H1 (cell line): ENCODE measurements at regions not wholly inside any gene's neighbourhood (a gene's known extent, or its start where the extent isn't known, plus 50 kb on each side); places are given as distances from the start of the nearest gene placed in this dataset.

Source experiments
- CTCF ChIA-PET: fragments of 300-600 bp; sonication (Branson Sonifier 250); formaldehyde crosslinking; loops from one replicate; lab custom pipeline; 2021; ENCODE audit not compliant: partially characterized antibody; lab: Charles Lee
- POLR2A ChIA-PET: fragments of 300-600 bp; sonication (Branson Sonifier 250); formaldehyde crosslinking; loops from one replicate; lab custom pipeline; 2021; ENCODE audit warnings: inconsistent platforms; ENCODE audit not compliant: partially characterized antibody; lab: Charles Lee
- DNase-seq, 2 experiments: peaks; one replicate each; pipeline versions ENCODE4 v3.0.0 to v3.0.0-alpha.2; 2010 to 2022; ENCODE audit warnings: low spot score in 2 of 2, low read depth in 1 of 2, mixed read lengths in 1 of 2
- FAIRE-seq: peaks from 2 replicates; lab custom pipeline; 2011; peaks lifted over from hg19 to GRCh38; lab: Jason Lieb, UNC
- H2AFZ ChIP-seq: 2 replicates; pipeline ENCODE4 v1.8.1; 2012; ENCODE audit warnings: low read length, inconsistent platforms
- H2AK5ac ChIP-seq: 2 replicates; pipeline ENCODE4 v1.6.1; 2013; ENCODE audit warnings: low read depth, low read length
- H2BK120ac ChIP-seq: replicated peaks from 2 replicates; pipeline ENCODE3; 2013; ENCODE audit warnings: low read depth, low read length, inconsistent platforms
- H2BK12ac ChIP-seq: 2 replicates; pipeline ENCODE4 v1.6.1; 2013; ENCODE audit warnings: low read depth, low read length
- H2BK15ac ChIP-seq: 2 replicates; pipeline ENCODE4 v1.6.1; 2013; ENCODE audit warnings: low read length
- H2BK20ac ChIP-seq: 2 replicates; pipeline ENCODE4 v1.6.1; 2013; ENCODE audit warnings: low read length
- H2BK5ac ChIP-seq: 2 replicates; pipeline ENCODE4 v1.6.1; 2013; ENCODE audit warnings: low read depth, low read length
- H3K14ac ChIP-seq: 2 replicates; pipeline ENCODE4 v1.6.1; 2013; ENCODE audit warnings: inconsistent platforms; ENCODE audit not compliant: insufficient read length
- H3K18ac ChIP-seq: 2 replicates; pipeline ENCODE4 v1.6.1; 2013; ENCODE audit warnings: low read length; ENCODE audit errors: extremely low read depth
- H3K23ac ChIP-seq: 2 replicates; pipeline ENCODE4 v1.6.1; 2013; ENCODE audit warnings: inconsistent platforms; ENCODE audit not compliant: insufficient read length
- H3K23me2 ChIP-seq: 2 replicates; pipeline ENCODE4 v1.6.1; 2013; ENCODE audit warnings: low read depth, low read length
- H3K27ac ChIP-seq: 2 replicates; pipeline ENCODE4 v1.6.1; 2011; ENCODE audit warnings: low read depth, low read length, inconsistent platforms
- H3K27me3 ChIP-seq, 4 experiments: replicated peaks in 1 of 4; 1 replicate in 1 of 4; 2 replicates in 3 of 4; pipeline versions ENCODE4 v1.6.1 to v1.8.1; 2011 to 2013; ENCODE audit warnings: low read length in 3 of 4, mild to moderate bottlenecking in 3 of 4, inconsistent platforms in 2 of 4, mixed read lengths in 2 of 4, moderate library complexity in 1 of 4; ENCODE audit not compliant: control insufficient read depth in 3 of 4, insufficient read depth in 3 of 4; ENCODE audit errors: extremely low read depth in 1 of 4
- H3K36me3 ChIP-seq, 4 experiments: 2 replicates each; pipeline versions ENCODE4 v1.6.1 to v1.8.1; 2011 to 2013; ENCODE audit warnings: mild to moderate bottlenecking in 4 of 4, low read length in 3 of 4, moderate library complexity in 2 of 4, control low read depth in 1 of 4, inconsistent platforms in 1 of 4; ENCODE audit not compliant: insufficient read depth in 4 of 4, control insufficient read depth in 2 of 4
- H3K4ac ChIP-seq: replicated peaks from 2 replicates; pipeline ENCODE3; 2013; ENCODE audit warnings: low read length, low read depth, mixed read lengths, inconsistent platforms; ENCODE audit not compliant: insufficient read length
- H3K4me1 ChIP-seq, 4 experiments: replicated peaks in 1 of 4; 1 replicate in 1 of 4; 2 replicates in 3 of 4; pipeline versions ENCODE4 v1.6.1 to v1.8.1; 2011 to 2013; ENCODE audit warnings: low read length in 3 of 4, inconsistent platforms in 2 of 4, mixed read lengths in 1 of 4; ENCODE audit not compliant: insufficient read depth in 4 of 4, control insufficient read depth in 3 of 4
- H3K4me2 ChIP-seq, 2 experiments: 2 replicates each; pipeline versions ENCODE4 v1.6.1 to v1.8.1; 2011 to 2013; ENCODE audit warnings: low read depth in 2 of 2, low read length in 2 of 2, control low read depth in 1 of 2, inconsistent platforms in 1 of 2, mild to moderate bottlenecking in 1 of 2; ENCODE audit not compliant: insufficient read depth in 1 of 2
- H3K4me3 ChIP-seq, 4 experiments: fragments of 200-600, 300-600 bp in 1 of 4; sonication (generic), shearing (Covaris generic), sonication (Bioruptor Twin) in 1 of 4; 2 replicates each; pipeline versions ENCODE4 v1.5.1 to v1.8.1; 2011 to 2016; ENCODE audit warnings: low read length in 4 of 4, low read depth in 3 of 4, control low read depth in 2 of 4, inconsistent platforms in 2 of 4, mild to moderate bottlenecking in 2 of 4, mixed read lengths in 1 of 4, moderate library complexity in 1 of 4; ENCODE audit not compliant: insufficient read depth in 2 of 4; ENCODE audit errors: extremely low read depth in 1 of 4
- H3K56ac ChIP-seq: replicated peaks from 2 replicates; pipeline ENCODE3; 2013; ENCODE audit warnings: low read depth, mild to moderate bottlenecking, mixed read lengths, low read length, inconsistent platforms; ENCODE audit not compliant: insufficient read length
- H3K79me1 ChIP-seq: 2 replicates; pipeline ENCODE4 v1.6.1; 2013; ENCODE audit warnings: low read depth, low read length, control low read depth
- H3K79me2 ChIP-seq, 2 experiments: 2 replicates each; pipeline versions ENCODE4 v1.6.1 to v1.8.1; 2012 to 2013; ENCODE audit warnings: low read length in 2 of 2, mild to moderate bottlenecking in 2 of 2, inconsistent platforms in 1 of 2; ENCODE audit not compliant: insufficient read depth in 2 of 2, control insufficient read depth in 1 of 2
- H3K9ac ChIP-seq, 4 experiments: replicated peaks in 1 of 4; 1 replicate in 1 of 4; 2 replicates in 3 of 4; pipeline versions ENCODE4 v1.6.1 to v1.8.1; 2011 to 2013; ENCODE audit warnings: low read depth in 3 of 4, low read length in 3 of 4, control low read depth in 2 of 4, mild to moderate bottlenecking in 2 of 4, moderate library complexity in 2 of 4, inconsistent platforms in 1 of 4; ENCODE audit errors: extremely low read depth in 1 of 4
- H3K9me3 ChIP-seq, 2 experiments: 2 replicates each; pipeline versions ENCODE4 v1.6.1 to v1.8.1; 2012 to 2013; ENCODE audit warnings: mild to moderate bottlenecking in 2 of 2, moderate library complexity in 2 of 2, control low read depth in 1 of 2, inconsistent platforms in 1 of 2, low read depth in 1 of 2, low read length in 1 of 2, mixed read lengths in 1 of 2; ENCODE audit not compliant: insufficient read depth in 2 of 2
- H4K20me1 ChIP-seq, 2 experiments: replicated peaks in 1 of 2; 2 replicates each; pipeline versions ENCODE3 to v1.8.1; 2011 to 2013; ENCODE audit warnings: inconsistent platforms in 2 of 2, low read length in 2 of 2, mild to moderate bottlenecking in 1 of 2; ENCODE audit not compliant: insufficient read depth in 2 of 2, control insufficient read depth in 1 of 2
- H4K5ac ChIP-seq: 2 replicates; pipeline ENCODE4 v1.6.1; 2013; ENCODE audit warnings: low read length, low read depth, mixed read lengths, inconsistent platforms; ENCODE audit not compliant: insufficient read length
- H4K8ac ChIP-seq: 2 replicates; pipeline ENCODE4 v1.8.0; 2013; ENCODE audit warnings: mild to moderate bottlenecking, moderate library complexity, low read length, inconsistent platforms; ENCODE audit not compliant: insufficient read depth; ENCODE audit errors: extremely low read depth
- H4K91ac ChIP-seq: replicated peaks from 2 replicates; pipeline ENCODE3; 2013; ENCODE audit warnings: low read length, mixed read lengths, inconsistent platforms; ENCODE audit not compliant: insufficient read length
- CEBPB ChIP-seq: IDR thresholded peaks from 2 replicates; pipeline ENCODE4 v1.6.1; 2012; ENCODE audit warnings: low read depth, low read length
- CHD1 ChIP-seq: IDR thresholded peaks from 2 replicates; pipeline ENCODE4 v1.6.1; 2012; ENCODE audit warnings: low read depth, low read length, improper control_type of control experiment
- MAFK ChIP-seq: IDR thresholded peaks from 2 replicates; pipeline ENCODE4 v1.6.1; 2012; ENCODE audit warnings: low read depth, mild to moderate bottlenecking, improper control_type of control experiment, low read length
- RBBP5 ChIP-seq: IDR thresholded peaks from 2 replicates; pipeline ENCODE4 v1.7.1; 2012; ENCODE audit warnings: low read depth, mild to moderate bottlenecking, inconsistent platforms, low read length, moderate library complexity, borderline replicate concordance
- YY1 ChIP-seq: IDR thresholded peaks from 2 replicates; pipeline ENCODE4 v1.6.1; 2011; ENCODE audit warnings: low read depth, mild to moderate bottlenecking, low read length
- WGBS, 2 experiments: shearing (Covaris generic) in 1 of 2; methylation state at CpG; one replicate each; pipeline versions ENCODE4 v1.1.6 to v1.1.7; 2013 to 2015; ENCODE audit warnings: low lambda C conversion rate in 2 of 2, mixed read lengths in 2 of 2, inconsistent platforms in 1 of 2, low coverage in 1 of 2, missing lambda C conversion rate in 1 of 2; ENCODE audit not compliant: insufficient replicate concordance in 2 of 2, insufficient coverage in 1 of 2, insufficient read length in 1 of 2; ENCODE audit errors: extremely low coverage in 1 of 2, missing lambda C conversion rate in 1 of 2; 5-methylcytosine and 5-hydroxymethylcytosine counted together
- TF ChIP-seq, protein P1 (sequence below): IDR thresholded peaks from 2 replicates; pipeline ENCODE4 v1.6.1; 2011; ENCODE audit warnings: low read depth, mild to moderate bottlenecking, low read length; ENCODE audit not compliant: insufficient read depth

DNA sequence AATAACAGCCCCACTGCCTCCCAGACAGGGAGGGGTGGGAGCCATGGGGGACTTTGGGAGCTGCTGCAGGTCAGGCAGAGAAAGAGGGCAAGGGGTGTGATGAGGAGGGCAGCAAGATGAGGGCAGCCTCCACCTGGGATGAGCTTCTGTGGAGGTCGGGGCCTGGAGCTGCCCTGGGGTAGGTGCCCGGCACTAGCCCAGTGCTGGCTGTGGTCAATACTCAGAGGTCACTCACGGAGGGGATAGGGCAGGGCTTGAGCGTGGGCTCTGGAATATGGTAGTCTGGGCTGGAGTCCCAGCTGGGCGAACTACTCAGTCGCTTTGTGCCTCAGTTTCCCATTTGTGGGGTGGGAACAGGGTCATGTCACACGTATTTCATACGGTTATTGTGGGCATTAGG lies 169.0 kb downstream of the IRF8 start:
- H3K9ac ChIP-seq: no peak overlapping the region
- H3K4ac ChIP-seq: no peak overlapping the region
- H3K4me3 ChIP-seq: no peak overlapping the region
- no peak overlapping the region for H3K18ac ChIP-seq
- DNase-seq (no peak), FAIRE-seq (no peak)
- peaks cover 0 to 1% of the 10 kb centered on the region in 2 experiments for H4K20me1 ChIP-seq
- TF ChIP-seq, protein P1, sequence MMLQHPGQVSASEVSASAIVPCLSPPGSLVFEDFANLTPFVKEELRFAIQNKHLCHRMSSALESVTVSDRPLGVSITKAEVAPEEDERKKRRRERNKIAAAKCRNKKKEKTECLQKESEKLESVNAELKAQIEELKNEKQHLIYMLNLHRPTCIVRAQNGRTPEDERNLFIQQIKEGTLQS: no peak
- TF ChIP-seq CEBPB: no peak
- TF ChIP-seq CHD1: no peak
- TF ChIP-seq MAFK: no peak
- no peak for TF ChIP-seq YY1
- TF ChIP-seq RBBP5: no peak
- H3K79me1 ChIP-seq: no peaks in the 10 kb centered on the region
- 83% methylated on average over 7 of the region's 8 CpGs; no CpG with 5 or more reads in 1 of the 2 experiments for WGBS, 2 experiments
- H3K14ac ChIP-seq: no peak overlapping the region
- H3K36me3 ChIP-seq: no peaks in the 10 kb centered on the region
- no peak overlapping the region for H2AK5ac ChIP-seq
- no peak overlapping the region for H2BK5ac ChIP-seq
- no peak overlapping the region for H2BK12ac ChIP-seq
- H3K56ac ChIP-seq: no peak overlapping the region
- ChIA-PET POLR2A (no interaction called here), CTCF (interaction anchor here (0.5 to 2.7 kb wide), 6 partner anchors 9 to 450 kb away, joined by 3 to 7 read pairs (median 4); no protein-coding TSS in a partner anchor)
- H4K5ac ChIP-seq: no peak overlapping the region
- H3K79me2 ChIP-seq: no peaks in the 10 kb centered on the region
- no peak overlapping the region for H4K8ac ChIP-seq
- no peak overlapping the region for H2BK15ac ChIP-seq
- no peak overlapping the region for H2BK120ac ChIP-seq
- H3K9me3 ChIP-seq: no peaks in the 10 kb centered on the region
- H3K27ac ChIP-seq: no peak overlapping the region
- H3K27me3 ChIP-seq: peaks cover 0 to 3% (median 0%) of the 10 kb centered on the region in 4 experiments; a peak in 1 of 7 replicates
- H3K23ac ChIP-seq: no peak overlapping the region
- H2BK20ac ChIP-seq: no peak overlapping the region
- H4K91ac ChIP-seq: no peak overlapping the region
- no peaks in the 10 kb centered on the region; a peak in 2 of 7 replicates for H3K4me1 ChIP-seq
- no peak overlapping the region for H2AFZ ChIP-seq
- H3K23me2 ChIP-seq: no peaks in the 10 kb centered on the region
- H3K4me2 ChIP-seq: no peak overlapping the region
